ENCODE measurements at regions not wholly inside any gene's neighbourhood (a gene's known extent, or its start where the extent isn't known, plus 50 kb on each side); places are given as distances from the start of the nearest gene placed in this dataset.

DNA sequence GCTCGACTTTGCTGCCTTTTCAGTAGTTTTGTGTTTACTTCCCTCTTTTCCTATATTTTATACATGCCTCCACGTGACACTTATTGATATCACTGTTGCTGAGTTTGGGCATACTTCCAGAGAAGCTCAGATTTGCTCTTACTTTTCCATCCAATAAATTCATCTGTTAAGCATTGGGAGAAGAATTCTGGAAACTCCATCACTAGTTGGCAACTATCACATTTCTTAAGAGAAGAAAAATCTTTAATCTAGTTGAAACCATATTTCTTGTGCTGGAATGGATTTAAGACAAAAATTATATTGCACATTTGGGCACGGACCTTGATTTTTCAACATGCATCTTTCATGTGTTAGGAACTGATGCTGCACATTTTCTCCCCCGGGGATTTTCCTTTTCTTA lies 52.6 kb upstream of the CPO start:
- Histone ChIP-seq H3K36me3 (ENCODE audit: insufficient read depth, low read length, poor library complexity, severe bottlenecking) (no peaks in the 10 kb centered on the region), H3K9me3 (ENCODE audit: low read depth, low read length, poor library complexity, severe bottlenecking) (no peaks in the 10 kb centered on the region), H3K4me3 (ENCODE audit: low read depth, low read length, poor library complexity, severe bottlenecking) (no peak overlapping the region), H3K27ac (ENCODE audit: low read depth, low read length, poor library complexity, severe bottlenecking) (no peak overlapping the region), H3K4me1 (ENCODE audit: insufficient read depth, low read length, poor library complexity, severe bottlenecking) (no peaks in the 10 kb centered on the region), H3K27me3 (replicated peaks; ENCODE audit: insufficient read depth, low read depth, low read length, poor library complexity) (no peaks in the 10 kb centered on the region)
- CTCF ChIA-PET = no interaction called here
- no peak for TF ChIP-seq EZH2 (IDR thresholded peaks at IDR 0.05; ENCODE audit: borderline replicate concordance, low read depth, low read length, poor library complexity, severe bottlenecking)
- TF ChIP-seq, protein P1, sequence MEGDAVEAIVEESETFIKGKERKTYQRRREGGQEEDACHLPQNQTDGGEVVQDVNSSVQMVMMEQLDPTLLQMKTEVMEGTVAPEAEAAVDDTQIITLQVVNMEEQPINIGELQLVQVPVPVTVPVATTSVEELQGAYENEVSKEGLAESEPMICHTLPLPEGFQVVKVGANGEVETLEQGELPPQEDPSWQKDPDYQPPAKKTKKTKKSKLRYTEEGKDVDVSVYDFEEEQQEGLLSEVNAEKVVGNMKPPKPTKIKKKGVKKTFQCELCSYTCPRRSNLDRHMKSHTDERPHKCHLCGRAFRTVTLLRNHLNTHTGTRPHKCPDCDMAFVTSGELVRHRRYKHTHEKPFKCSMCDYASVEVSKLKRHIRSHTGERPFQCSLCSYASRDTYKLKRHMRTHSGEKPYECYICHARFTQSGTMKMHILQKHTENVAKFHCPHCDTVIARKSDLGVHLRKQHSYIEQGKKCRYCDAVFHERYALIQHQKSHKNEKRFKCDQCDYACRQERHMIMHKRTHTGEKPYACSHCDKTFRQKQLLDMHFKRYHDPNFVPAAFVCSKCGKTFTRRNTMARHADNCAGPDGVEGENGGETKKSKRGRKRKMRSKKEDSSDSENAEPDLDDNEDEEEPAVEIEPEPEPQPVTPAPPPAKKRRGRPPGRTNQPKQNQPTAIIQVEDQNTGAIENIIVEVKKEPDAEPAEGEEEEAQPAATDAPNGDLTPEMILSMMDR (conservative IDR thresholded peaks at IDR 0.05; ENCODE audit: low read depth, low read length) = no peak
- intact Hi-C loops (cut with micrococcal nuclease; ENCODE audit: unreplicated experiment) = no loop called here
- DNase-seq (ENCODE audit: low spot score) = no peak
- BruUV-seq (replicated peaks) = no TSS peak
- POLR2A ChIA-PET (ENCODE audit: low non-redundant PET) = no interaction called here

DNA sequence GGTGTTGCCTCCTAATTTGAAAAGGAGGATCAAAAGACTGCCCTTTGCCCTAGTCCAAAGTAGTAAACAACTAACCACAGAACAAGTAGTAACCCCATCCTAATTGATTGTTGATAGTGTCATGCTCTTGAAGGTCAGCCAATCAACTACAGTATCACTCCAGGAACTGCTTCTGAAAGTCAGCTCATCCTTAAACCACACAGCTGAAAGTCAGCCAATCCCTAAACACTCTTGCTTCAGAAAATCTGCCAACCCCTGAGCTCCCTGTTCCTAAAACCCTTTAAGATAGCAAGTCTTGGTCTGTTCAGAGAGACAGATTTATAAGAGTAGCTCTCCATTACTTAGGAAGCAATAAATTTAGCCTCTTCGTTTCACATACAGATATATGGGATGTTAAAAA lies 51.6 kb upstream of the CPO start:
- H3K4me1 ChIP-seq (ENCODE audit: insufficient read depth, low read length, poor library complexity, severe bottlenecking) = no peaks in the 10 kb centered on the region
- H3K27me3 ChIP-seq (replicated peaks; ENCODE audit: insufficient read depth, low read depth, low read length, poor library complexity) = no peaks in the 10 kb centered on the region
- BruUV-seq (replicated peaks) = no TSS peak
- POLR2A ChIA-PET (ENCODE audit: low non-redundant PET) = no interaction called here
- no peak overlapping the region for H3K27ac ChIP-seq (ENCODE audit: low read depth, low read length, poor library complexity, severe bottlenecking)
- no peaks in the 10 kb centered on the region for H3K36me3 ChIP-seq (ENCODE audit: insufficient read depth, low read length, poor library complexity, severe bottlenecking)
- CTCF ChIA-PET = no interaction called here
- intact Hi-C loops (cut with micrococcal nuclease; ENCODE audit: unreplicated experiment) = no loop called here
- no peaks in the 10 kb centered on the region for H3K9me3 ChIP-seq (ENCODE audit: low read depth, low read length, poor library complexity, severe bottlenecking)
- no peak for DNase-seq (ENCODE audit: low spot score)
- no peak overlapping the region for H3K4me3 ChIP-seq (ENCODE audit: low read depth, low read length, poor library complexity, severe bottlenecking)
- TF ChIP-seq EZH2 (IDR thresholded peaks at IDR 0.05; ENCODE audit: borderline replicate concordance, low read depth, low read length, poor library complexity, severe bottlenecking) = no peak
- TF ChIP-seq, protein P1 (conservative IDR thresholded peaks at IDR 0.05; ENCODE audit: low read depth, low read length) = no peak
